22Rv1 (cell line): ENCODE measurements at regions not wholly inside any gene's neighbourhood (a gene's known extent, or its start where the extent isn't known, plus 50 kb on each side); places are given as distances from the start of the nearest gene placed in this dataset.

Source experiments
- H3K27ac ChIP-seq: fragments of 450-650 bp; 2 replicates; pipeline ENCODE4 v1.5.1; 2017
- ZFX ChIP-seq: fragments of 450-650 bp; IDR thresholded peaks from 2 replicates; pipeline ENCODE4 v1.6.1; 2017; ENCODE audit warnings: antibody characterized with exemption, borderline replicate concordance
- TF ChIP-seq, protein P1 (sequence below): fragments of 450-650 bp; IDR thresholded peaks from 2 replicates; pipeline ENCODE4 v1.5.1; 2017; ENCODE audit warnings: mild to moderate bottlenecking

DNA sequence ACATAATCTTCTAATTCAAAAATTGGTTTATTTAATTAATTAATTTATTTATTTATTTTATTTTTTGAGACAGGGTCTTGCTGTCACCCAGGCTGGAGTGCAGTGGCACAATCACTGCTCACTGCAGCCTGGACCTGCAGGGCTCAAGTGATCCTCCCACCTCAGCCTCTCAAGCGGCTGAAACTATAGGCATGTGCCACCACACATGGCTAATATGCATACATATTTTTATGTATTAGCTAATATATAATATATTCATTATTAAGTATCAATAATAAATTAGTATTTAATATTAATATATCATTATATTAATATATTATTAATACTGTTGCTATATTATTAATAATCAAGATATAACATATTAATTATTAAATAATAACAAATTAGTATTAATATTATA is 406.7 kb downstream of the GPATCH2 start:
- TF ChIP-seq ZFX = no peak
- TF ChIP-seq, protein P1, sequence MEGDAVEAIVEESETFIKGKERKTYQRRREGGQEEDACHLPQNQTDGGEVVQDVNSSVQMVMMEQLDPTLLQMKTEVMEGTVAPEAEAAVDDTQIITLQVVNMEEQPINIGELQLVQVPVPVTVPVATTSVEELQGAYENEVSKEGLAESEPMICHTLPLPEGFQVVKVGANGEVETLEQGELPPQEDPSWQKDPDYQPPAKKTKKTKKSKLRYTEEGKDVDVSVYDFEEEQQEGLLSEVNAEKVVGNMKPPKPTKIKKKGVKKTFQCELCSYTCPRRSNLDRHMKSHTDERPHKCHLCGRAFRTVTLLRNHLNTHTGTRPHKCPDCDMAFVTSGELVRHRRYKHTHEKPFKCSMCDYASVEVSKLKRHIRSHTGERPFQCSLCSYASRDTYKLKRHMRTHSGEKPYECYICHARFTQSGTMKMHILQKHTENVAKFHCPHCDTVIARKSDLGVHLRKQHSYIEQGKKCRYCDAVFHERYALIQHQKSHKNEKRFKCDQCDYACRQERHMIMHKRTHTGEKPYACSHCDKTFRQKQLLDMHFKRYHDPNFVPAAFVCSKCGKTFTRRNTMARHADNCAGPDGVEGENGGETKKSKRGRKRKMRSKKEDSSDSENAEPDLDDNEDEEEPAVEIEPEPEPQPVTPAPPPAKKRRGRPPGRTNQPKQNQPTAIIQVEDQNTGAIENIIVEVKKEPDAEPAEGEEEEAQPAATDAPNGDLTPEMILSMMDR = no peak
- no peak overlapping the region for H3K27ac ChIP-seq

DNA sequence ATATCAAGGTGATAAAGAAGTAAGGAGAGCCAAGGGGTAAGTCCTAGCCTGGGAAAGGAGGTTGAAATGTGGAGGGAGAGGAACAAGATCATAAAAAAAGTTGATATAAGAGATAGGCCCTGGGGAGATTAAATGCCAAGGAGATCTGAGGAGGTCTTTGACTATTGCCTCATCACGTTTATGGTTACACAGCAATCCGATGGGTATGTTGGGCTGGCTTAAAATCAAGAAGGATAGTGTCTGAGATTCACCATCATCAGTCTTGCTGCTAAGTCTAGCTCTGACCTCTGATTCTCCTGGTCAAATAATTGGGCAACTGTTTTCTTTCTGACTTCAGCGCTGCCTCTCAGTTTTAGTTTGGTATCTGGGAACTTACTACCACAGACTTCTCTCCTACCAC is 416.3 kb downstream of the GPATCH2 start:
- no peak overlapping the region for H3K27ac ChIP-seq
- TF ChIP-seq, protein P1 = no peak
- TF ChIP-seq ZFX = no peak

DNA sequence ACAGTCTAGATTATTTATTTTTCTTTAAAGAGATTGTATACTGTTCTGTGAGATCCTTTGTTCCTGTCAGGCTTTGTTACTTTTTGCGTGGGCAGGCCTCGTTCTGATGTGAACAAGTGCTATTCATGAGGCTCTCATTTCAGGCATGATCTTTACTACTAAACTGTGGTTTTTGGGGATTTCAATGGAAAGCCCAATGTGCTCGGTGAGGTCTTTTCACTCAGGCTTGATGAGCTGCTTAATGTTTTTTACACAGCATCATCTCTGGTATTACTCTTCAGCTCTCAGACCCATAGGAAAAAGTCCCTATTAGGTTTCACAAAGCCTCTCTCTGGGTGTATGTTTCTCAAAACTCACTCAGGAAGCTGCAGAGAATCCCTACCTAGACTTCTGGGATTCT is 419.4 kb downstream of the GPATCH2 start:
- TF ChIP-seq, protein P1 = no peak
- TF ChIP-seq ZFX = no peak
- H3K27ac ChIP-seq = no peak overlapping the region

DNA sequence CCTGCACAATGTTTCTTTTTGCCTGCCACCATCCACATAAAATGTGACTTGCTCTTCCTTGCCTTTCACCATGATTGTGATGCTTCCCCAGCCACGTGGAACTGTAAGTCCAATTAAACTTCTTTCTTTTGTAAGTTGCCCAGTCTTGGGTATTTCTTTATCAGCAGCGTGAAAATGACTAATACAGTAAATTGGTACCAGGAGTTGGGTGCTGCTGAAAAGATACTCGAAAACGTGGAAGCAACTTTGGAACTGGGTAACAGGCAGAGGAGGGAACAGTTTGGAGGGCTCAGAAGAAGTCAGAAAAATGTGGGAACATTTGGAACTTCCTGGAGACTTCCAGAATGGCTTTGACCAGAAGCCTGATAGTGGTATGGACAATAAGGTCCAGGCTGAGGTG is 425.3 kb downstream of the GPATCH2 start:
- H3K27ac ChIP-seq = no peak overlapping the region
- no peak for TF ChIP-seq ZFX
- TF ChIP-seq, protein P1 = no peak

DNA sequence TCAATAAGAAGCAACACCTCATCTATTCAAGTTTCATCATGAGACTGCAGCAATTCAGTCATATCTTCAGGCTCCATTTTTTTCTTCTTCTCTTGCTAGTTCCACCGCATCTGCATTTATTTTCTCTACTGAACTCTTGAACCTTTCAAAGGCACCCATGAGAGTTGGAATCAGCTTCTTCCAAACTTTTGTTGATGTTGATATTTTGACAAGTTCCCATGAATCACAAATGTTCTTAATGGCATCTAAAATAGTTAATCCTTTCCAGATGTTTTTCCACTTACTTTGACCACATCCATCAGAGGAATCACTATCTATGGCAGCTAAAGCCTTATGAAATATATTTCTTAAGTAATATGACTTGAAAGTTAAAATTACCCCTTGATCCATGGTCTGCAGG is 434.3 kb downstream of the GPATCH2 start:
- TF ChIP-seq ZFX = no peak
- TF ChIP-seq, protein P1 = no peak
- H3K27ac ChIP-seq = no peak overlapping the region

DNA sequence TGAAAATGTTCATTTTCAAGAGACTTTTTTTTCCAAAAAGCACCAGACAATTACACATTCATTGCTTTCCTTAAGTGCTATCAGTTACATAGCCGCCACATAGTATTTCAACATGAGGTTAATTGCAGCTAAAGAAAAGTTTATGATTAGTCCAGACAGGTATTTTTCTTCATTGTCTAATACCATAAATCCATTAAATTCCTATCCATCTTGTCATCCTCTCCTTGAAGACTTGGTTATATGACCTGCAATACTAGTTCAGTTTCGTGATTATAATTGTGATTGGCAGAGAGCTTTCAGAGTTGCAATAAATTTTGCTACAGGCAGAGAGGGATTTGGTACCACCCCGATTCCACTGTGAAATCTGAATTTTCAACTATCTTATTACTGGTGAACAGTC is 437.7 kb downstream of the GPATCH2 start:
- H3K27ac ChIP-seq = no peak overlapping the region
- no peak for TF ChIP-seq ZFX
- TF ChIP-seq, protein P1 = no peak

DNA sequence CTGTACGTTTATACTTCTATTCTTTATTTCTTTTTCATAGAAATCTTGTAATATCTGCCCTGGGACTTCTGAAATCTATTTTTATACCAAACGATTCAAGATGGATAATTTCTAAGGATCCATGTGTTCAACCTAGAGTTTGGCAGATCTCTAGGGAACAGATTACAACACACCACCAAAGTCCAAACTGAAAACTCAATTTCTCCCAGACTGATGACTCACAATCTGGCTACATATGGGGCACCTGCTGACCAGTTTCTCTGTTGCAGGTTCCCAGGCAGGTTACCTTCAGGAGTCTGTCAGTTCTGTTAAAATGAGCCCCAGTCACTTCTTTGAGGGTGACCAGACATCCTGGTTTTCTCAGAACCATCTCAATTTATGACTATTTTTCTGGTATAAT is 439.4 kb downstream of the GPATCH2 start:
- H3K27ac ChIP-seq = no peak overlapping the region
- TF ChIP-seq, protein P1 = no peak
- no peak for TF ChIP-seq ZFX
